GM12878 (cell line): ENCODE measurements at regions not wholly inside any gene's neighbourhood (a gene's known extent, or its start where the extent isn't known, plus 50 kb on each side); places are given as distances from the start of the nearest gene placed in this dataset.

ENCODE experiments used
- ATAC-seq: fragments of 200-7000 bp; cut with Tn5 transposase; 3 replicates; pipeline ENCODE4 v1.9.1; 2020; ENCODE audit warnings: mild to moderate bottlenecking, moderate library complexity
- BruUV-seq: library from RNA; stranded (reverse); fragments of 400-500 nt; replicated peaks from 2 replicates; lab custom pipeline; 2021; lab: Mats Ljungman, UMichigan
- CTCF ChIA-PET: fragments of 300-600 bp; sonication (Branson Sonifier 250); formaldehyde crosslinking; extraction: SDS; loops from one replicate; lab custom pipeline; 2021; ENCODE audit warnings: inconsistent platforms; lab: Yijun Ruan, JAX
- POLR2A ChIA-PET: fragments of 350-600 bp; formaldehyde crosslinking; extraction: SDS; loops from one replicate; lab custom pipeline; 2021; ENCODE audit warnings: inconsistent platforms; lab: Charles Lee
- RAD21 ChIA-PET: fragments of 300-600 bp; sonication (Branson Sonifier 250); formaldehyde crosslinking; loops from one replicate; lab custom pipeline; 2023; ENCODE audit warnings: antibody characterized with exemption; ENCODE audit not compliant: unreplicated experiment; lab: Charles Lee
- SMC1A ChIA-PET: fragments of 300-600 bp; sonication (Branson Sonifier 250); formaldehyde crosslinking; loops from one replicate; lab custom pipeline; 2023; ENCODE audit not compliant: unreplicated experiment, uncharacterized antibody; lab: Charles Lee
- DNase-seq: peaks from one replicate; pipeline ENCODE4 v3.0.0-alpha.2; 2011; ENCODE audit warnings: low read depth, low spot score
- FAIRE-seq: peaks from 3 replicates; lab custom pipeline; 2011; peaks lifted over from hg19 to GRCh38; lab: Jason Lieb, UNC
- H2AFZ ChIP-seq: 2 replicates; pipeline ENCODE4 v1.6.0; 2011; ENCODE audit warnings: low read depth, low read length, control low read depth; ENCODE audit not compliant: control insufficient read depth
- H3K27ac ChIP-seq: 2 replicates; pipeline ENCODE4 v1.5.1; 2011; ENCODE audit warnings: control low read depth; ENCODE audit not compliant: control insufficient read depth, insufficient read depth
- H3K27me3 ChIP-seq, 2 experiments: replicated peaks in 1 of 2; 2 replicates each; pipeline versions ENCODE4 v1.6.0 to v1.6.1; 2011; ENCODE audit warnings: low read length in 1 of 2; ENCODE audit not compliant: control insufficient read depth in 2 of 2, insufficient read depth in 2 of 2
- H3K36me3 ChIP-seq, 2 experiments: 2 replicates each; pipeline ENCODE4 v1.5.1; 2011; ENCODE audit warnings: low read length in 1 of 2; ENCODE audit not compliant: control insufficient read depth in 2 of 2, insufficient read depth in 2 of 2
- H3K4me1 ChIP-seq: 2 replicates; pipeline ENCODE4 v1.6.1; 2011; ENCODE audit warnings: mild to moderate bottlenecking, low read length, moderate library complexity, mixed read lengths; ENCODE audit not compliant: control insufficient read depth, insufficient read depth
- H3K4me2 ChIP-seq: 2 replicates; pipeline ENCODE4 v1.6.0; 2011; ENCODE audit warnings: control low read depth; ENCODE audit not compliant: control insufficient read depth, insufficient read depth
- H3K4me3 ChIP-seq: fragments of 200-600 bp; sonication (generic); 2 replicates; pipeline ENCODE4 v1.5.1; 2016
- H3K79me2 ChIP-seq: 2 replicates; pipeline ENCODE4 v1.6.0; 2011; ENCODE audit warnings: low read length; ENCODE audit not compliant: control insufficient read depth, insufficient read depth
- H3K9ac ChIP-seq: 2 replicates; pipeline ENCODE4 v1.8.0; 2011; ENCODE audit warnings: low read length, control low read depth, mixed read lengths; ENCODE audit not compliant: control insufficient read depth, insufficient read depth
- H3K9me3 ChIP-seq: replicated peaks from 3 replicates; pipeline ENCODE4 v1.5.1; 2011; ENCODE audit warnings: mild to moderate bottlenecking, low read length; ENCODE audit not compliant: control insufficient read depth, insufficient read depth
- H4K20me1 ChIP-seq: 2 replicates; pipeline ENCODE4 v1.6.0; 2011; ENCODE audit not compliant: control insufficient read depth, insufficient read depth
- EGR1 ChIP-seq, 2 experiments: IDR thresholded peaks; 1 replicate in 1 of 2; 2 replicates in 1 of 2; pipeline ENCODE4 v1.6.1; 2011 to 2012; ENCODE audit warnings: low read depth in 2 of 2, low read length in 2 of 2, borderline replicate concordance in 1 of 2, mild to moderate bottlenecking in 1 of 2, moderate library complexity in 1 of 2
- MTA3 ChIP-seq: IDR thresholded peaks from 2 replicates; pipeline ENCODE4 v1.6.1; 2012; ENCODE audit warnings: low read length, inconsistent platforms, borderline replicate concordance
- PAX5 ChIP-seq: IDR thresholded peaks from 2 replicates; pipeline ENCODE4 v1.6.1; 2011; ENCODE audit warnings: low read depth, low read length, borderline replicate concordance
- RB1 ChIP-seq: fragments of 450-650 bp; formaldehyde crosslinking; IDR thresholded peaks from 2 replicates; pipeline ENCODE4 v1.6.1; 2017; ENCODE audit warnings: mild to moderate bottlenecking, borderline replicate concordance
- USF2 ChIP-seq: IDR thresholded peaks from 2 replicates; pipeline ENCODE4 v1.6.1; 2011; ENCODE audit warnings: low read depth, low read length, improper control_type of control experiment, borderline replicate concordance
- ZNF384 ChIP-seq: IDR thresholded peaks from 2 replicates; pipeline ENCODE4 v1.6.1; 2012; ENCODE audit warnings: low read depth, mild to moderate bottlenecking, low read length, improper control_type of control experiment, borderline replicate concordance
- WGBS: methylation state at CpG from one replicate; pipeline ENCODE4 v1.1.6; 2016; ENCODE audit warnings: low lambda C conversion rate; ENCODE audit not compliant: insufficient replicate concordance, insufficient coverage; ENCODE audit errors: missing lambda C conversion rate; 5-methylcytosine and 5-hydroxymethylcytosine counted together
- in situ Hi-C: fragments of 300-500 bp; cut with MboI; formaldehyde crosslinking; loops from 9 replicates; pipeline ENCODE4 v1.14.3; 2018; ENCODE audit warnings: mixed read lengths
- intact Hi-C: fragments of 100-400 bp; cut with micrococcal nuclease; formaldehyde crosslinking; loops from one replicate; pipeline ENCODE4 v1.14.2; 2022; ENCODE audit not compliant: unreplicated experiment
- TF ChIP-seq, protein P1 (sequence below): IDR thresholded peaks from 2 replicates; pipeline ENCODE4 v1.6.1; 2012; ENCODE audit warnings: mild to moderate bottlenecking, low read depth, low read length
- TF ChIP-seq, protein P2 (sequence below): fragments of 450-650 bp; IDR thresholded peaks from 2 replicates; pipeline ENCODE4 v1.6.1; 2016; ENCODE audit warnings: mild to moderate bottlenecking
- TF ChIP-seq, protein P3 (sequence below): fragments of 450-650 bp; formaldehyde crosslinking; IDR thresholded peaks from 2 replicates; pipeline ENCODE4 v1.4.0; 2020; ENCODE audit warnings: mild to moderate bottlenecking, moderate library complexity

GRCh38 chr5:96602776-96603175 is 59.4 kb upstream of the CAST start (continued):
- TF ChIP-seq, protein P1, sequence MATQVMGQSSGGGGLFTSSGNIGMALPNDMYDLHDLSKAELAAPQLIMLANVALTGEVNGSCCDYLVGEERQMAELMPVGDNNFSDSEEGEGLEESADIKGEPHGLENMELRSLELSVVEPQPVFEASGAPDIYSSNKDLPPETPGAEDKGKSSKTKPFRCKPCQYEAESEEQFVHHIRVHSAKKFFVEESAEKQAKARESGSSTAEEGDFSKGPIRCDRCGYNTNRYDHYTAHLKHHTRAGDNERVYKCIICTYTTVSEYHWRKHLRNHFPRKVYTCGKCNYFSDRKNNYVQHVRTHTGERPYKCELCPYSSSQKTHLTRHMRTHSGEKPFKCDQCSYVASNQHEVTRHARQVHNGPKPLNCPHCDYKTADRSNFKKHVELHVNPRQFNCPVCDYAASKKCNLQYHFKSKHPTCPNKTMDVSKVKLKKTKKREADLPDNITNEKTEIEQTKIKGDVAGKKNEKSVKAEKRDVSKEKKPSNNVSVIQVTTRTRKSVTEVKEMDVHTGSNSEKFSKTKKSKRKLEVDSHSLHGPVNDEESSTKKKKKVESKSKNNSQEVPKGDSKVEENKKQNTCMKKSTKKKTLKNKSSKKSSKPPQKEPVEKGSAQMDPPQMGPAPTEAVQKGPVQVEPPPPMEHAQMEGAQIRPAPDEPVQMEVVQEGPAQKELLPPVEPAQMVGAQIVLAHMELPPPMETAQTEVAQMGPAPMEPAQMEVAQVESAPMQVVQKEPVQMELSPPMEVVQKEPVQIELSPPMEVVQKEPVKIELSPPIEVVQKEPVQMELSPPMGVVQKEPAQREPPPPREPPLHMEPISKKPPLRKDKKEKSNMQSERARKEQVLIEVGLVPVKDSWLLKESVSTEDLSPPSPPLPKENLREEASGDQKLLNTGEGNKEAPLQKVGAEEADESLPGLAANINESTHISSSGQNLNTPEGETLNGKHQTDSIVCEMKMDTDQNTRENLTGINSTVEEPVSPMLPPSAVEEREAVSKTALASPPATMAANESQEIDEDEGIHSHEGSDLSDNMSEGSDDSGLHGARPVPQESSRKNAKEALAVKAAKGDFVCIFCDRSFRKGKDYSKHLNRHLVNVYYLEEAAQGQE: no peak
- TF ChIP-seq, protein P2, sequence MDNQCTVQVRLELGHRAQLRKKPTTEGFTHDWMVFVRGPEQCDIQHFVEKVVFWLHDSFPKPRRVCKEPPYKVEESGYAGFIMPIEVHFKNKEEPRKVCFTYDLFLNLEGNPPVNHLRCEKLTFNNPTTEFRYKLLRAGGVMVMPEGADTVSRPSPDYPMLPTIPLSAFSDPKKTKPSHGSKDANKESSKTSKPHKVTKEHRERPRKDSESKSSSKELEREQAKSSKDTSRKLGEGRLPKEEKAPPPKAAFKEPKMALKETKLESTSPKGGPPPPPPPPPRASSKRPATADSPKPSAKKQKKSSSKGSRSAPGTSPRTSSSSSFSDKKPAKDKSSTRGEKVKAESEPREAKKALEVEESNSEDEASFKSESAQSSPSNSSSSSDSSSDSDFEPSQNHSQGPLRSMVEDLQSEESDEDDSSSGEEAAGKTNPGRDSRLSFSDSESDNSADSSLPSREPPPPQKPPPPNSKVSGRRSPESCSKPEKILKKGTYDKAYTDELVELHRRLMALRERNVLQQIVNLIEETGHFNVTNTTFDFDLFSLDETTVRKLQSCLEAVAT: no peak
- TF ChIP-seq MTA3 (no peak), RB1 (no peak)

DNA sequence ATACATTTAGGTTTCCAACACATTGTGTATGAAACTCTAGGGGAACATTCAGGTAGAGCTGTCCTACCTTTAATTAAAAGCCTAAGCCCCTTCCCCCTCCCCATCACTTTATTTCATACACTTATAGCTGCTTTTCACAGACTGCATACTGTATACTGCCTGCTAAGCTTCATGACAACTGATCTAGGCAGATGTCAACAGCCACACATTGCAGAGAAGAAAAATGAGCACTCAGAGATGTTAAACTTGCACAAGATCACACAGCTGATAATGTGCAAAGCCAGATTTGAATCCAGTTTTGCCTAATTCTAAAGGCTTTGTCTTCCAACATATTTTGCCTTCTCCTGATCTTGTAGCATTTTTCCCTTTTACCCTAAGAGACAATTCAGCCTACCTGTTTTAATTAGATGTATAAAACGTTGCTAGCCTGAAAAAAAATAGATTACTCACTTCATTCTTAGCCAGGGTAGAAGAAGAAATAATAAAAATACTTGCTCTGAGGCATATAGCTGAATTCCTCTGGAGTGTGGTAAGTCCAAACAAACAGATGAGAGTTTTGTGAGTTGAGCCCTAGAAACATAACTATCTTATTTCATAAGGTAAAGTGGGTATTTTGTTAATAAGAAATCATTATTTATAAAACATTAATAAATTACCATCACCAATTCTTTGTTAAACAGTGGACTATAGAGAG is 56.9 kb upstream of the CAST start:
- no peak for DNase-seq
- ChIA-PET SMC1A (interaction anchor here (0.8 to 8.3 kb wide), 4 partner anchors 9 to 261 kb away, joined by 3 to 114 read pairs (median 8); no protein-coding TSS in a partner anchor), CTCF (interaction anchor here (0.9 to 15.3 kb wide), 6 partner anchors 9 to 743 kb away, joined by 3 to 360 read pairs (median 6); no protein-coding TSS in a partner anchor)
- Histone ChIP-seq H3K27me3 (no peaks in the 10 kb centered on the region; a peak in 1 of 4 replicates), H3K9ac (no peak overlapping the region), H3K4me2 (no peak overlapping the region), H2AFZ (no peak overlapping the region)
- no TSS peak for BruUV-seq
- no peak for ATAC-seq
- TF ChIP-seq PAX5 (no peak), ZNF384 (no peak), USF2 (no peak), EGR1 (IDR thresholded peaks at IDR 0.05; ENCODE audit: borderline replicate concordance in 1 of 2, low read depth in 2 of 2, low read length in 2 of 2) (no peak)
- TF ChIP-seq, protein P3, sequence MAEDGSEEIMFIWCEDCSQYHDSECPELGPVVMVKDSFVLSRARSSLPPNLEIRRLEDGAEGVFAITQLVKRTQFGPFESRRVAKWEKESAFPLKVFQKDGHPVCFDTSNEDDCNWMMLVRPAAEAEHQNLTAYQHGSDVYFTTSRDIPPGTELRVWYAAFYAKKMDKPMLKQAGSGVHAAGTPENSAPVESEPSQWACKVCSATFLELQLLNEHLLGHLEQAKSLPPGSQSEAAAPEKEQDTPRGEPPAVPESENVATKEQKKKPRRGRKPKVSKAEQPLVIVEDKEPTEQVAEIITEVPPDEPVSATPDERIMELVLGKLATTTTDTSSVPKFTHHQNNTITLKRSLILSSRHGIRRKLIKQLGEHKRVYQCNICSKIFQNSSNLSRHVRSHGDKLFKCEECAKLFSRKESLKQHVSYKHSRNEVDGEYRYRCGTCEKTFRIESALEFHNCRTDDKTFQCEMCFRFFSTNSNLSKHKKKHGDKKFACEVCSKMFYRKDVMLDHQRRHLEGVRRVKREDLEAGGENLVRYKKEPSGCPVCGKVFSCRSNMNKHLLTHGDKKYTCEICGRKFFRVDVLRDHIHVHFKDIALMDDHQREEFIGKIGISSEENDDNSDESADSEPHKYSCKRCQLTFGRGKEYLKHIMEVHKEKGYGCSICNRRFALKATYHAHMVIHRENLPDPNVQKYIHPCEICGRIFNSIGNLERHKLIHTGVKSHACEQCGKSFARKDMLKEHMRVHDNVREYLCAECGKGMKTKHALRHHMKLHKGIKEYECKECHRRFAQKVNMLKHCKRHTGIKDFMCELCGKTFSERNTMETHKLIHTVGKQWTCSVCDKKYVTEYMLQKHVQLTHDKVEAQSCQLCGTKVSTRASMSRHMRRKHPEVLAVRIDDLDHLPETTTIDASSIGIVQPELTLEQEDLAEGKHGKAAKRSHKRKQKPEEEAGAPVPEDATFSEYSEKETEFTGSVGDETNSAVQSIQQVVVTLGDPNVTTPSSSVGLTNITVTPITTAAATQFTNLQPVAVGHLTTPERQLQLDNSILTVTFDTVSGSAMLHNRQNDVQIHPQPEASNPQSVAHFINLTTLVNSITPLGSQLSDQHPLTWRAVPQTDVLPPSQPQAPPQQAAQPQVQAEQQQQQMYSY (CRISPR knock-in tag): no peak
- TF ChIP-seq, all 136 proteins: peak for 0
- in situ Hi-C loops: no loop called here
- no peaks in the 10 kb centered on the region for H3K79me2 ChIP-seq
- no peaks in the 10 kb centered on the region for H4K20me1 ChIP-seq
- H3K27ac ChIP-seq: no peak overlapping the region
- H3K9me3 ChIP-seq: no peaks in the 10 kb centered on the region; the same call in 2 of the 3 replicates
- intact Hi-C loops: loop anchor here (10.0 kb wide), 1 partner anchor 640 kb away; the partner anchor contains the start of gene ELL2
- H3K36me3 ChIP-seq: no peaks in the 10 kb centered on the region
- ChIA-PET RAD21 (interaction anchor here (1.3 to 2.6 kb wide), 2 partner anchors 9 to 260 kb away, joined by 6 read pairs; no protein-coding TSS in a partner anchor), POLR2A (no interaction called here)
- FAIRE-seq: no peak
- H3K4me3 ChIP-seq: no peak overlapping the region
- H3K4me1 ChIP-seq: no peaks in the 10 kb centered on the region
- WGBS: 0% methylated on average over 1 of the region's 1 CpG
